Lower leg skin (tissue), 3 donors: ENCODE measurements at regions not wholly inside any gene's neighbourhood (a gene's known extent, or its start where the extent isn't known, plus 50 kb on each side); places are given as distances from the start of the nearest gene placed in this dataset.

Experiments used
- CTCF ChIP-seq, 3 donors: fragments of 450-650 bp; IDR thresholded peaks; one replicate each; pipeline ENCODE4 v1.5.1; 2016; ENCODE audit warnings: antibody characterized with exemption in 3 of 3, mild to moderate bottlenecking in 3 of 3, moderate library complexity in 2 of 3
- POLR2A ChIP-seq, 2 donors: fragments of 450-650 bp; IDR thresholded peaks; one replicate each; pipeline ENCODE4 v1.6.1; 2016 to 2017; ENCODE audit warnings: antibody characterized with exemption in 2 of 2, mild to moderate bottlenecking in 1 of 2, moderate library complexity in 1 of 2

- TF ChIP-seq POLR2A (IDR thresholded peaks at IDR 0.05) (no peak), CTCF (IDR thresholded peaks at IDR 0.05) (no peak)
Observed at GRCh38 chrX:143429131-143429530, 88.1 kb downstream of the SPANXN3 start.
